DND-41 (cell line): ENCODE measurements at regions not wholly inside any gene's neighbourhood (a gene's known extent, or its start where the extent isn't known, plus 50 kb on each side); places are given as distances from the start of the nearest gene placed in this dataset.

ENCODE experiments used
- CTCF ChIP-seq: IDR thresholded peaks from 2 replicates; pipeline ENCODE4 v1.5.1; 2012; ENCODE audit warnings: borderline replicate concordance, low read length, moderate library complexity, mild to moderate bottlenecking; ENCODE audit not compliant: poor library complexity, severe bottlenecking; ENCODE audit errors: extremely low read depth
- EZH2 ChIP-seq: IDR thresholded peaks from 3 replicates; pipeline ENCODE4 v1.6.1; 2012; ENCODE audit warnings: borderline replicate concordance, low read depth, mild to moderate bottlenecking, moderate library complexity, low read length, inconsistent platforms; ENCODE audit not compliant: severe bottlenecking

GRCh38 chr4:106715825-106716224, 320.3 kb downstream of the DKK2 start:
- no peak for TF ChIP-seq CTCF
- TF ChIP-seq EZH2 = no peak
